HG03521 (cell line): ENCODE measurements at regions not wholly inside any gene's neighbourhood (a gene's known extent, or its start where the extent isn't known, plus 50 kb on each side); places are given as distances from the start of the nearest gene placed in this dataset.

Experiments used
- ATAC-seq: cut with Tn5 transposase; IDR thresholded peaks from one replicate; pipeline ENCODE4 v1.9.1; 2021; ENCODE audit warnings: mild to moderate bottlenecking, moderate library complexity; ENCODE audit not compliant: unreplicated experiment

DNA sequence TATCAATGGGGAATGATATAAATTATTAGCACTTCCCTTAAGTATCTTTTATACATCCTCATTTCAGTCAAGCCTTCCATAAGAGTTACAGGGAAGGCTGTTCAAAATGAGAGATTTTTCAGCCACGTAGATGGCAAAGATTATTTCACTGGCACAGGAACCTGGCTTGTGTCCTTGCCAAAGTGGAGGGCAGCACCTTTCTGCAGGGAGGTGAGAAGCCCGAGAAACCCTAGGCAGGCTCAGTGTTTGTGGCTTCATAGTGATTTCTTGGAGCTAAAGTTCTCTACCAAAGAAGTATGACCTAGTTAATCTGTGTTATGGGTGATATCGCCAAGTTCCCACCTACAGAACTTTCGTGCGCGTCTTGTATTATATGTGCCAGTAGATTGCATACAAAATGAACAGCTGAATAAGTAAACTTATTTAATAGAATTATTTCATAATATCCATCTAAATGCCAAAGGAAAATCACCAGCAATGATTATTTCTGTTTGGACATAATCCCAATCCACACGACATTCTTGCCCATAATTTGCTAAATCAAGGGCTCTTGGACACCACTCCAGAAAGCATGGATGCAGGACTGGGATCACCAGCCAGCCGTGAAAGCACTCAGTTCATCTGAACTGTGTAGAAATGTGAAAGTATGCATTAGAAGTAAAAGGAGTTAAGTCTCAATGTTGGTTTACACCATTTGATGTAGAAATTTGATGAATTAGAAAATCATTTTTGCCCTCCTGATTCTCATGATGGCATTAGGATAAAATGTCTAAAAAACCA, 150.4 kb upstream of the RNF32 start:
- no peak for ATAC-seq

- ATAC-seq = no peak
These were observed 152.6 kb upstream of the RNF32 start for GRCh38 chr7:156487811-156488533.

DNA sequence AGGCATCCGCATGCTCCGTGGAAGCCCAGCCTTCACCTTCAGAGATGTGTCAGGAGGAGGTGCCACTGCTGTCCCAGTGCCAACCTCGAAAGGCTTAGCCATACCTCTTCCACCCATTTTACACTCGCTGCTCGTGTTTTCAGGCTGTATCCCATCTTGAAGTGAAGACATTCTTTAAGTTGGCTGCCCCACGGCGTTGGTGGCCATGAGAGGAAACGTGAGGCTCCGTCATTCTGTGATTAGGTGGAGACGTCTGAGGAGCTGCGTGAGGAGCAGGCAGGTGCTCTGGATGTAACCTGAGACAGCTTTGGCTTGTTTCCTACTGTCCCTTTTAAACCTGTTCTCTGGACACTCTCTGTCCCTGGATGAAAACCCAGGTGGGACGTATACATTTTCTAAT, 159.9 kb upstream of the RNF32 start:
- no peak for ATAC-seq

DNA sequence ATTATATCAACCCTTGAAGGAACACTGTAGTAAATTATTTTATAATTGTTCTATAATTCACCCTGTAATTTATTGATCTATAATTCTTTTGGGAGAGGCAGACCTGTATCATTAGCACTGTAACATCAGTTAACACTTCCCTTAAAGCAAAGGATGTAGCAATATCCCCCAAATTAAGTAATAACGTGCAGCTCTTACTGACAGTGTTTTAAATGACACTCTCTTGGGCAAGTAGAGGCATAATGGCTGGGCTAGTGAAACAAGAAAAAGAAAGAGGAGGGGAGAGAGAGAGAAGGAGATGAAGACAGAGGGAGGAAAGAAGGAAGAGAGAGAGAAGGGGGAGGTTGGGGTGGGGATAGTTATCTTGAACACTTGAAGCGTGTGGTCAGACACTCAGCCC, 161.0 kb upstream of the RNF32 start:
- no peak for ATAC-seq

GRCh38 chr7:156478486-156478885, 162.1 kb upstream of the RNF32 start:
- ATAC-seq = no peak

DNA sequence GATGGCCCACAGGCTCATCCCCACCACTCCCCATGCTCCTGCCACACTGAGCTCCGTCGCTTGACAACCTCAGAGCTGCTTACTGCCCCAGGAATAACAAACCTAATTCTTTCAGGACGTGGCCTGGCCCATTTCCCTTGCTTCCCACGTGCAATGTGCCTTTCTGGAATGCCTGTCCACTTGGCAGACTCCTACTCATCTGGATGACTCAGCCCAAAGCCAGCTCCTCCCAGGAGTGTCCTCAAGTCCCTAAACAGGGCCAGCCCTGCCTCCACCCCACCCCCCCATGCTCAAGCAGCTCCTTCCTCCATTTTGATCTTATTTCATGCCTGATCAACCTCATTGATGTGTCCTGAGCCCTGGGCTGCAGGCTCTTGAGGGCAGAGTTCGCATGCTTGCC, 164.9 kb upstream of the RNF32 start:
- no peak for ATAC-seq

DNA sequence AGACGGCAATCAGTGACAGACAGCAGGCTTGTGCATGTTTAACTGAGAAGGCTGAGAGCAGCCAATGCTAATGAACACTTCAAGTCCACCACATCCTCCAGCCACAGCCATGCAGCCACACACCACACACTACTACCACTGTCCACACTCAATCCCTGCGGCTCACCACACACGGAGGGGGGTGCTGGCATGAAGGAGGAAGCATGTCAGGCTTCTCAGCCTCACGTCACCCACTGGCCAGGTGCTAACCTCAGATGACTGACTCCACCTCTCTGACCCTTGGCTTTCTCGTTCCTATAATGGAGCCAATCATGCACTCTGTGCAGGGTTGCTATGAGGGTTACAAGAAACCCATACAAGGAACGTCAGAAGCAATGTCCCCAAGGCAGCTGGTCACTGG, 165.4 kb upstream of the RNF32 start:
- ATAC-seq = no peak

GRCh38 chr7:156474241-156474743, 166.3 kb upstream of the RNF32 start:
- no peak for ATAC-seq

- ATAC-seq = no peak
These were observed 166.9 kb upstream of the RNF32 start for GRCh38 chr7:156473476-156474240.

DNA sequence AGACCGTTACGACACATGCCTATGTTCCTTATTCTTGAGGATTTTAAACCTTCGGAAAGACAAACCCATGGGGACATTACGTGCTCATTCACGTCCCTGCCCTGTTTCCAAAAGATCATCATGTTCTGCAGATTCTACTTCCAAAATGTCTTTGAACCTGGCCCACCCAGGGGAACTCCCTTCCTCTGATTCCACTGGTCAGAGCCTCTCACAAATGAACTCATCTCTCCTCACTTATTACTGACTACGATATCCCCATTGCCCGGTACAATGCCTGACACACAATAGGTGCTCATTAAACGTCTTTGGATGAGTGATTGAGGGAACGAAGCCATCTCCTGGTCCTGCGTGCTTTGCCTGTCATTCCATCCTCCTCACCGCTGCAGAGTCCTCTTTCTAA, 168.3 kb upstream of the RNF32 start:
- ATAC-seq = no peak

- ATAC-seq = no peak
These were observed 169.9 kb upstream of the RNF32 start for GRCh38 chr7:156470399-156471320.

DNA sequence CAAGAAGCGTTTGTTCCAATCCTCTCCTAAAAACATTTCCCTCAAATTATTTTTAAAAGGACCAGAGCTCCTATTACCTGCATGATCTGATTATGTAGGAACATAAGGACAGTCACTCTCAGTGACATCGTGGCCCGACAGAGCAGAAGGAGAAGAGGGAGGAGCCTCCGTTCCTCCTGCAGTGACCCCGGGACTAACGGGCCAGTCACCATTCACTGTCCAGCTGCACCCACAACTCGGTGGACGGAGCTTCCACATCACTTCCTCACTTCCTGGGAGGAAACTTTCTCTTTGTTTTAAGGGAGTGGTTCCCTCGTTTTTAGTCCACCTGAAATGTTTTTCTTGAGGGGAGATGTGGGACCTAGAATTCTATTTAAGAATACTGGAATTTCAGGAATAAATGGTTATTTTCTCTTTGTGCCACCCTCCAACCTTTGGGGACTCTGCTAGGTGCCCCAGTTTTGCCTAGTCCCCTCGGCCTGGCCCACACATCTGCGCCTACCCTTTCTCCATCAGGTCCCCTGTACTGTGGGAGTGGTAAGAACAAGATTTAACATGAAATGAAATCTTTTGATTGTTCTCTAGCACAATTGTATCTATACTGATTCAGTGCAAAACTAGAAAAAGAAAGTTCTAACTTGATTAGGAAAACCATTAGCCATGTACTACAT, 173.5 kb upstream of the RNF32 start:
- ATAC-seq = no peak

GRCh38 chr7:156466272-156466671, 174.3 kb upstream of the RNF32 start:
- no peak for ATAC-seq

DNA sequence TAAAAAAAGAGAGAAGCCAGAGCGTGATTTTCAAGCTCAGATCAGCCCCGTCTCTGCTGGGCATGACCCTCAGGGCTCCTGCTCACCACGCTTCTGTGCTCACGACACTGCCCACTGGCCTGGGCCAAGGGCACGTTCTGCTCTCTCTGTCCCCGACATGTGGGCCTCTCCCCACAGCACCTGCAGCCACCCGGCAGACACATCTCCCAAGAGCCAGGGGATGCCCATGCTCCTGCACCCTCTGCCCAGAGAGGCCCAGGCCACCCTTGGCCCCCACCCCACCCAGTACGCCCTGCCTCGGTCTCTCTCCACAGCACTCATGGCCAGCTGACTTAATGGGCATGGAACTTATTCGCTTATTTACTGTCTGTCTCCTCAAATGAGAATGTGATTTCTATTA, 175.4 kb upstream of the RNF32 start:
- no peak for ATAC-seq

DNA sequence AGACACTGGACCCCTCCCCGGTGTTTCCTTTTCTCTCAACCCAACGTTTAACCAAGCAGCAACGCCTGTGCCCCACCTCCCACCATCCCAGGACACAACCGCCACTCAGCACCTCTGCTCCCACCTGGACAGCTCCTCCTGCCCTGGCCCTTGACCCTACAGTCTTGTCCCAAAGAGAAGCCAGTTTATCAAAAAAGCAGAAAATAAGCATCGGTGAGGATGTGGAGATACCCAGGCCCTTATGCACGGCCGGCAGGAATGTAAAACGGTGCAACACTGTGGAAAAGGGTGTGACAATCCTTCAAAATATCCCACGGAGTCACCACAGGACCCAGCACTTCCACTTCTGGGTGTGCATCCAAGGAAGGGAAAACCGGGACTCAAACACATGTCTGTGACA, 176.2 kb upstream of the RNF32 start:
- ATAC-seq = no peak

GRCh38 chr7:156463280-156463679, 177.3 kb upstream of the RNF32 start:
- ATAC-seq = no peak

DNA sequence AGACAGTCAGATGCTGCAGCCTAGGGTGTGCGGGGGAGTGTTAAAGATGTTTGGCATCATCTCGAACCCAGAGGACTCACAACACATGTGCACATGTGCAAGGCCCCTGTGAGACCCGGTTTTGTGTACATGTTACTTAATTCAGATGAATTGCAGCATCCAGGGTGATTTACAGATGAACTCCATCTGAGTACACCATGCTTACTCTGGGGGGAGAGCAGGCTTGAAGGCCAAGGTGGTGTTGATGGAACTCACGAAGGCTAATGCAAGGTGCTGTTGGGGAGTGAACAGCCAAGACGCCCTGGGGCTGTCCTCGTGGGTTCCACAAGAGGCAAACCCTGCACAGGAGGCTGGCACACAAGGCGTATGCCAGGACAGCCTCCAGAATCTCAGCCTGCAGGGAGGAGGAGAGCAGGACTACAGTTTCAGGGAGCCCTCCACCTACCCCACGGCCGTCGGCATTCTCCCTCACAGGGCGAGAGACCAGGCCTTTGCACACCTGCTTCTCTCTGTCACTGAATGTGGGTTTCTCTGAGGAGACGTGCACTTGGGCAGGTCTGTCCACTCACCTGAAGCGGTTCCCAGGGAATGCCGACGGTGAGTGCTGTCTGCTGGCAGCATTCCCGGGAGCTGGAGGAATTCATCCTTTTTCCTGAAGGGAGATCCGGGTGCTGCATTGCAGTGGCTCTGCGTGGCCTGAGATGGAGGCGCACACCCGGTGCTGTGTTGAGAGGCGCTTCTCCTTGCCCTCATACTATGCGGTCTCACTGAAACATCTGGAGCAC, 178.5 kb upstream of the RNF32 start:
- no peak for ATAC-seq

DNA sequence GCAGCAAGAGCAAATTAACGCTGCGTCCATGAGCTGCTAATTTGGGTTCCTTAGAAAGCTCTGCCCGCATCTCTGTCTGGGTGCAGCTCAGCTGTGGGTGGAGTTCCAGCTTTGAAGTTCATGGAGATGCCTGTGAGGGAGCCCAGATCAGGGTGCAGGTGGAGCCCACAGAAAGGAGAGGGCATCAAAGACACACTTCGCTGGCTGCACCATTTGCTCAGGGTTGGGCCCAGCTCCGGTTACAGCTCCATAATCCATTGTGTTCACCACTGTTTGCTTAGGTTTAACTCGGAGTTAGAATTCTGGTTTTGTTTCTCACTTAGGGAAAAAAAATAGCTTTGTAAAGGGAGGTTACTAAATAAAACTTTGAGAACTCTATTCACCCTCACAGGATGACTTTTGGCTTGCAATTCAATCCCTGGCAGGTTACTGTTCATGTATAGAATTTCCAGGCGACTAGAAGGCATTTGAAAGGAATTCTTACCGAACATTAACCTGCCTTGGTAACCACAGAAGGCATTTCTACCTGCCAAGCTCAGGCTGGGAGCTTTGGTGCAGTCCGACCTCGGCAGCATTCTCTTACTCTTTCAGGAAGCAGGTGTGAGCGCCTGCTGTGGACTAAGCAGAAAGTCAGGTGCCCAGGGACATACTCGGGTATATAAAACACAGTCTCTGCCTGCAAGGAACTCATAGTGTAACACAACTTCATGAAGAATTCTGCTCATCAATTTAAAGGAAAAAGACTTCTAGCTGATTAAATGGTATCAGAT, 179.5 kb upstream of the RNF32 start:
- no peak for ATAC-seq
